ENCODE measurements at regions not wholly inside any gene's neighbourhood (a gene's known extent, or its start where the extent isn't known, plus 50 kb on each side); places are given as distances from the start of the nearest gene placed in this dataset.
"Not testable (repeated sequence)": the region's sequence is repeated elsewhere in the genome, so short reads cannot be mapped to it uniquely, and the experiment has no call there.

- no peak for DNase-seq (ENCODE audit: low spot score)
- H3K9me3 Mint-ChIP-seq, result peaks cover 2% of the 10 kb centered on the region
- no peak overlapping the region for H3K4me3 Mint-ChIP-seq
- H3K4me1 Mint-ChIP-seq (ENCODE audit: low read depth in 2 of 2), result no peaks in the 10 kb centered on the region
- peak in 1 of 2 donors; percentile 15 for ATAC-seq
- no peak overlapping the region for H3K27ac Mint-ChIP-seq
- H3K27me3 Mint-ChIP-seq, result peaks cover 5 to 9% of the 10 kb centered on the region in 2 donors
- no peaks in the 10 kb centered on the region for H3K36me3 Mint-ChIP-seq
Measured at GRCh38 chr6:145147559-145147958, 587.8 kb downstream of the EPM2A start.

GRCh38 chr6:145147981-145148749, 587.2 kb downstream of the EPM2A start:
- Mint-ChIP-seq H3K4me1 (ENCODE audit: low read depth in 2 of 2) (no peaks in the 10 kb centered on the region), H3K36me3 (no peaks in the 10 kb centered on the region), H3K27me3 (peaks cover 5 to 9% of the 10 kb centered on the region in 2 donors), H3K9me3 (peaks cover 2% of the 10 kb centered on the region), H3K27ac (no peak overlapping the region), H3K4me3 (no peak overlapping the region)
- ATAC-seq, result peak; percentile 33 to 55
- no peak for DNase-seq (ENCODE audit: low spot score)

- DNase-seq (ENCODE audit: low spot score) (no peak), ATAC-seq (no peak)
- no peaks in the 10 kb centered on the region for H3K4me1 Mint-ChIP-seq (ENCODE audit: low read depth in 2 of 2)
- no peak overlapping the region for H3K4me3 Mint-ChIP-seq
- H3K9me3 Mint-ChIP-seq, result peaks cover 2% of the 10 kb centered on the region
- H3K27me3 Mint-ChIP-seq, result peaks cover 5 to 9% of the 10 kb centered on the region in 2 donors
- H3K27ac Mint-ChIP-seq, result no peak overlapping the region
- no peaks in the 10 kb centered on the region for H3K36me3 Mint-ChIP-seq
Measured at GRCh38 chr6:145148776-145149175, 586.5 kb downstream of the EPM2A start.

- Mint-ChIP-seq H3K27me3 (peaks cover 0 to 5% of the 10 kb centered on the region in 2 donors), H3K9me3 (no peaks in the 10 kb centered on the region), H3K4me3 (no peak overlapping the region), H3K36me3 (no peaks in the 10 kb centered on the region), H3K27ac (no peak overlapping the region), H3K4me1 (ENCODE audit: low read depth in 2 of 2) (no peaks in the 10 kb centered on the region)
- DNase-seq (ENCODE audit: low spot score) (no peak), ATAC-seq (no peak)
Measured at GRCh38 chr6:145151624-145152023, 583.7 kb downstream of the EPM2A start.

GRCh38 chr6:145153495-145153894, 581.8 kb downstream of the EPM2A start:
- ATAC-seq (no peak), DNase-seq (ENCODE audit: low spot score) (no peak)
- H3K27ac Mint-ChIP-seq, result no peak overlapping the region
- no peaks in the 10 kb centered on the region for H3K4me1 Mint-ChIP-seq (ENCODE audit: low read depth in 2 of 2)
- peaks cover 1% of the 10 kb centered on the region for H3K36me3 Mint-ChIP-seq
- H3K4me3 Mint-ChIP-seq, result no peak overlapping the region
- H3K9me3 Mint-ChIP-seq, result peaks cover 2% of the 10 kb centered on the region
- H3K27me3 Mint-ChIP-seq, result peaks cover 0 to 5% of the 10 kb centered on the region in 2 donors

- Mint-ChIP-seq H3K36me3 (peaks cover 7% of the 10 kb centered on the region), H3K9me3 (peaks cover 7% of the 10 kb centered on the region), H3K27me3 (no peaks in the 10 kb centered on the region), H3K27ac (no peak overlapping the region), H3K4me1 (ENCODE audit: low read depth in 2 of 2) (no peaks in the 10 kb centered on the region), H3K4me3 (no peak overlapping the region)
- ATAC-seq, result no peak
- DNase-seq (ENCODE audit: low spot score), result no peak
Measured at GRCh38 chr6:145155411-145155810, 579.9 kb downstream of the EPM2A start.

GRCh38 chr6:145155873-145156782, 579.2 kb downstream of the EPM2A start:
- no peaks in the 10 kb centered on the region for H3K4me1 Mint-ChIP-seq (ENCODE audit: low read depth in 2 of 2)
- no peak overlapping the region for H3K4me3 Mint-ChIP-seq
- peaks cover 7% of the 10 kb centered on the region for H3K9me3 Mint-ChIP-seq
- H3K36me3 Mint-ChIP-seq, result peaks cover 7% of the 10 kb centered on the region
- no peak overlapping the region for H3K27ac Mint-ChIP-seq
- no peak for DNase-seq (ENCODE audit: low spot score)
- no peak for ATAC-seq
- no peaks in the 10 kb centered on the region for H3K27me3 Mint-ChIP-seq

GRCh38 chr6:145158636-145159035, 576.7 kb downstream of the EPM2A start:
- not testable (repeated sequence) for DNase-seq (ENCODE audit: low spot score); H3K27ac Mint-ChIP-seq; H3K27me3 Mint-ChIP-seq; H3K9me3 Mint-ChIP-seq; H3K4me1 Mint-ChIP-seq (ENCODE audit: low read depth in 2 of 2); ATAC-seq; H3K36me3 Mint-ChIP-seq; H3K4me3 Mint-ChIP-seq

GRCh38 chr6:145159921-145160320, 575.4 kb downstream of the EPM2A start:
- Mint-ChIP-seq H3K4me1 (ENCODE audit: low read depth in 2 of 2) (no peaks in the 10 kb centered on the region), H3K36me3 (peaks cover 7% of the 10 kb centered on the region), H3K4me3 (no peak overlapping the region), H3K27me3 (no peaks in the 10 kb centered on the region), H3K27ac (no peak overlapping the region), H3K9me3 (peaks cover 7% of the 10 kb centered on the region)
- ATAC-seq (no peak), DNase-seq (ENCODE audit: low spot score) (no peak)

- ATAC-seq (no peak), DNase-seq (ENCODE audit: low spot score) (no peak)
- no peak overlapping the region for H3K27ac Mint-ChIP-seq
- no peaks in the 10 kb centered on the region for H3K27me3 Mint-ChIP-seq
- peaks cover 7% of the 10 kb centered on the region for H3K9me3 Mint-ChIP-seq
- no peaks in the 10 kb centered on the region for H3K4me1 Mint-ChIP-seq (ENCODE audit: low read depth in 2 of 2)
- peaks cover 7% of the 10 kb centered on the region for H3K36me3 Mint-ChIP-seq
- no peak overlapping the region for H3K4me3 Mint-ChIP-seq
Measured at GRCh38 chr6:145161501-145161900, 573.8 kb downstream of the EPM2A start.

- Mint-ChIP-seq H3K4me3 (no peak overlapping the region), H3K9me3 (peaks cover 1% of the 10 kb centered on the region)
- no peak for DNase-seq (ENCODE audit: low spot score)
Measured at GRCh38 chr6:145169726-145170224, 565.5 kb downstream of the EPM2A start.

GRCh38 chr6:145175470-145175869, 559.9 kb downstream of the EPM2A start:
- ATAC-seq, result no peak
- Mint-ChIP-seq H3K36me3 (peaks cover 11% of the 10 kb centered on the region), H3K4me3 (no peak overlapping the region), H3K4me1 (ENCODE audit: low read depth in 2 of 2) (no peaks in the 10 kb centered on the region), H3K9me3 (peaks cover 19% of the 10 kb centered on the region), H3K27me3 (peaks cover 0 to 20% of the 10 kb centered on the region in 2 donors), H3K27ac (no peak overlapping the region)
- no peak for DNase-seq (ENCODE audit: low spot score)

More at GRCh38 chr6:145169726-145170224, 565.5 kb downstream of the EPM2A start:
- no peak for ATAC-seq
- no peaks in the 10 kb centered on the region for H3K4me1 Mint-ChIP-seq (ENCODE audit: low read depth in 2 of 2)
- no peaks in the 10 kb centered on the region for H3K36me3 Mint-ChIP-seq
- peaks cover 2 to 28% of the 10 kb centered on the region in 2 donors for H3K27me3 Mint-ChIP-seq
- no peak overlapping the region for H3K27ac Mint-ChIP-seq

- H3K36me3 Mint-ChIP-seq, result peaks cover 11% of the 10 kb centered on the region
- peaks cover 19% of the 10 kb centered on the region for H3K9me3 Mint-ChIP-seq
- H3K27me3 Mint-ChIP-seq, result peaks cover 0 to under 1% of the 10 kb centered on the region in 2 donors
- H3K4me3 Mint-ChIP-seq, result no peak overlapping the region
- no peak overlapping the region for H3K27ac Mint-ChIP-seq
- no peak for ATAC-seq
- DNase-seq (ENCODE audit: low spot score), result no peak
- no peaks in the 10 kb centered on the region for H3K4me1 Mint-ChIP-seq (ENCODE audit: low read depth in 2 of 2)
Measured at GRCh38 chr6:145178391-145178790, 556.9 kb downstream of the EPM2A start.

All from natural killer cell treated with Interleukin-12 subunit alpha and Interleukin-12 subunit beta and Interleukin-15 and Interleukin-18, amount 100 ng/mL, for 72 hours (primary cell).